AG09319 (cell line): ENCODE measurements at regions not wholly inside any gene's neighbourhood (a gene's known extent, or its start where the extent isn't known, plus 50 kb on each side); places are given as distances from the start of the nearest gene placed in this dataset.
A peak's percentile ranks its signal among the peaks of the same experiment; 100 is the strongest.
"Not testable (repeated sequence)": the region's sequence is repeated elsewhere in the genome, so short reads cannot be mapped to it uniquely, and the experiment has no call there.

ENCODE experiments used
- DNase-seq: peaks from one replicate; pipeline ENCODE4 v3.0.0-alpha.2; 2010; ENCODE audit warnings: low read depth; ENCODE audit errors: extremely low read depth
- TF ChIP-seq, protein P1 (sequence below): IDR thresholded peaks from 2 replicates; pipeline ENCODE4 v1.5.1; 2011; ENCODE audit warnings: low read depth, mild to moderate bottlenecking, inconsistent platforms, low read length, moderate library complexity

- no peak for DNase-seq
Observed at GRCh38 chr3:139264375-139264774, 79.4 kb upstream of the MRPS22 start.

DNA sequence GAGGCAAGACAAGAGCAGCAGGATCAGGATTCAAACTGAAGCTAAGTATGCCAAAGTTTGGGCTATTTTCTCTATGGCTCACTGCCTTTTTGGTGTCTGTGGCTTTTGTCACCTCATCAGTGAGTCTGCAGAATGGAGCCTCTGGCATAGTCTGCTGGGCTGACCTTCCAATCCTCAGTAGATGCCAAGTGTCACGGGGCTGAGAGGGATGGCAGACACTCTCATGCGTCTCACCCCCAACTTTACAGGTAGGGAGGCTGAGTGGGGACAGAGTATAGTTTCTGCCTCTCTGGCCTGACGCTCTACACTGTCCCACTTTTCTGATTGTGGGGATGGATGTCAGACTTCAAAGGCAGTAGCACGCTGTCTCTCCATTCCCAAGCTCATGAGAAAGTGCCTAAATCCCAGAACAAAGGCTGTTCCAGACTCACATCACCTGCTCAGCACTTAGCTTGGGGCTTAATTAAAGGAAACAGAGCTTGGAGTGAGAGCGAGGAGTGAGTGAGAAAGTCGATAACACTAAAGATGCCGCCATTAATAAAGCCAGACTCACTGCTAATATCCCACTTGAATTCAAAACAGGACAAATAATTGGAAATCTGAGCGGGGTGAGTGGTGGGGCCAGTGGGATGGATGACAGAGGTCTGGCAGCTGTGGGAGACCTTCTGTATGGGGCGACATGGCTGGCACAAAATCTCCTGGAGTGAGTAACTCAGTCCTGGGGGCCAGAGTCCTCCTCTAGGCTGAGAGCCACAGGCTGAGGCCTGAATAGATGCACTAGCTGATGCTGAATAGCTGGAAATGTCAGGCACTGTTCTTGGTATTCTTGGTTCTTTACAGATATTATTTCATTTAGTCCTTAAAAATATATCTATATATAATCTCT, 78.4 kb upstream of the MRPS22 start:
- DNase-seq = no peak
- TF ChIP-seq, protein P1, sequence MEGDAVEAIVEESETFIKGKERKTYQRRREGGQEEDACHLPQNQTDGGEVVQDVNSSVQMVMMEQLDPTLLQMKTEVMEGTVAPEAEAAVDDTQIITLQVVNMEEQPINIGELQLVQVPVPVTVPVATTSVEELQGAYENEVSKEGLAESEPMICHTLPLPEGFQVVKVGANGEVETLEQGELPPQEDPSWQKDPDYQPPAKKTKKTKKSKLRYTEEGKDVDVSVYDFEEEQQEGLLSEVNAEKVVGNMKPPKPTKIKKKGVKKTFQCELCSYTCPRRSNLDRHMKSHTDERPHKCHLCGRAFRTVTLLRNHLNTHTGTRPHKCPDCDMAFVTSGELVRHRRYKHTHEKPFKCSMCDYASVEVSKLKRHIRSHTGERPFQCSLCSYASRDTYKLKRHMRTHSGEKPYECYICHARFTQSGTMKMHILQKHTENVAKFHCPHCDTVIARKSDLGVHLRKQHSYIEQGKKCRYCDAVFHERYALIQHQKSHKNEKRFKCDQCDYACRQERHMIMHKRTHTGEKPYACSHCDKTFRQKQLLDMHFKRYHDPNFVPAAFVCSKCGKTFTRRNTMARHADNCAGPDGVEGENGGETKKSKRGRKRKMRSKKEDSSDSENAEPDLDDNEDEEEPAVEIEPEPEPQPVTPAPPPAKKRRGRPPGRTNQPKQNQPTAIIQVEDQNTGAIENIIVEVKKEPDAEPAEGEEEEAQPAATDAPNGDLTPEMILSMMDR = no peak

More at GRCh38 chr3:139264375-139264774, 79.4 kb upstream of the MRPS22 start:
- TF ChIP-seq, protein P1 = no peak

DNA sequence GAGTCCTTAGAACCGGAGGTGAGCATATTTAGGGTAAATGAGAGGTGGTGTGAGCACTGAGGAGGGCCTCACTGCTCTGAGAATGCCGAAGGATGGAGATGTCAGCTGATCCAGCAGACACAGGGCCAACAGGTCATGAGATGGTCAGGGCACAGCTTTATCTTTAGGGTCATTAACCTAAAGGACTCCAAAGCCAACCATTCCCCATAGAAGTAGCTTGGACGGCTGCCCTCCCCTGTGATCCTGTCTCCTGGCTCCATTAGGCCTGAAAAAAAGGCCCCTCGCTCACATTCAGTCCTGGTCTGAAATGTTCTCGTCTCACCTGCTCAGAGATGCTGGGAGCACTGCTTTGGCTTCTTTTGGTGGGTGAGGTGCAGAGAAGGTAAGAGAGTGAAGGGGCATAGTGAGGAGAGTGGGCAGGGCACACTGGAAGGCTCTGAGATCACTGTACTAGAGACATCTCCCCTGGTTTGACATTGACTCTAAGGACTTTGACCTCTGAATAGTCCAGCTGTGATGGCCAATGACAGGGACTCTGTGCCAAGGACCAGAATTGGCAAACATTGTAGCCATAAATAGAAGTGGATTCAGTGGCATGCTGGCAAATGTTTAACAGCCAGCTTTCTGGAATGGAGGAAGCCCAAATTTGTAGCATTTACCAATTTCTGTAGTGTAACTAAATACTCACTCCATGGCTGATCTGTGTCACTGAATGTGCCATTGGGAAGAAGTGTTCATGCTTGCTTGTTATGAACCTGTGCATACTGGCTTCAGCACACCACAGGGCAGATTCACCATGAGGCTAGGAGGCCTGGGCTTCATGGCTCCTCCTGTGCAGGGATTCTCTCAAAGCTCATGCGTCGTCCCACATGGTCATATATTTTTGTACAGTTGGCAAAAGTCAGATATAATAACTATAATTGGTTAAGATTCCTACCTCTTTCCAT, 76.2 kb upstream of the MRPS22 start:
- TF ChIP-seq, protein P1 = no peak
- no peak for DNase-seq

DNA sequence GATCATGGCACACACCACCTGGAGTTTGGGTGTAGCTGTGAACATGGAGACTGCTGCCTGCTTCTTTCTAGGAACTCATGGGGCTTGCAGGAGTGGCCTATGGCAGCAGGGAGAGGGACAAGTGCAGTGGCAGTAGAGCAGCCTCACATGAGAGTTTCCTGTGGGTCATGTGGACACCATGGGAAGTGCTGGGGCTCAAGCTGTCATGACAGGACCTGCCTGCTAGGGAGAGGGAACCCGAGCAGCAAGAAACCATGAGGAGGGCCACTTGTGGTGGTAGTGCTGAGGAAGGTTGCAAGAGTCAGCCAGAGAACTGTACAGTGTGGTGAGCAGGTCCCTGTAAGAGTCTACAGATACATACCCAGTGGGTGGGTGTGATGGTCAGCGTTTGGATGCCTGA, 73.8 kb upstream of the MRPS22 start:
- DNase-seq = no peak
- TF ChIP-seq, protein P1 = no peak

- not testable (repeated sequence) for DNase-seq
Observed at GRCh38 chr3:139270652-139271051, 73.2 kb upstream of the MRPS22 start.

DNA sequence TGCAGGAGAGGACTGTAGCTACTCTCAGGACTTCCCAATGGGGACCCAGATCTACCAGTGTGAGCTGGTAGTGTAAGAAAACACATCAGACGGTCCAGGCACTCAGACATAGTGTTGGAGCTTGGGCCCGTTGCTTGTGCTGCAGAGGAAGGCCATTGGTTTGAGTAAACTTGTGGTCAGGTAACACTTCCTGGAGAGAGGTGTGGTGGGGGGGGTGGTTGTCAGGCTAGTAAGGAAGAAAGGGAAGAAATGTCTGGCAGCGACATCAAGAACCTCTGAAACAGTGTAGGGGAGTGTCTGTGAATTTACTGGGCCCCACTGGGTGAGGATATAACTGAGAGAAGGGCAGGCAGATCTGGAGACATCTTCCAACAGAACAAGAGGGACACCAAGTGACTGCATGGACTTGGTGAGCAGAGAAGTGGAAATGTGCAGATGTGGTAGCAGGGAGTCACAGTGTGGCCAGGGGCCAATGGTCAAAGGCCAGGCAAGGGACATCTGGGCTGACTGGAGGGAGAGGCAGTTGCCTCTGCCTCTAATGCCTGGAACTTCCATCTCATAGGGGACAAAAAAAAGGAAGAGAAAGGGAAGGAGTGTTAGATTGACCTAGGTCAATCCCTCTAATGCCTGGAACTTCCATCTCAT, 63.7 kb upstream of the MRPS22 start:
- TF ChIP-seq, protein P1 = no peak
- DNase-seq = no peak

DNA sequence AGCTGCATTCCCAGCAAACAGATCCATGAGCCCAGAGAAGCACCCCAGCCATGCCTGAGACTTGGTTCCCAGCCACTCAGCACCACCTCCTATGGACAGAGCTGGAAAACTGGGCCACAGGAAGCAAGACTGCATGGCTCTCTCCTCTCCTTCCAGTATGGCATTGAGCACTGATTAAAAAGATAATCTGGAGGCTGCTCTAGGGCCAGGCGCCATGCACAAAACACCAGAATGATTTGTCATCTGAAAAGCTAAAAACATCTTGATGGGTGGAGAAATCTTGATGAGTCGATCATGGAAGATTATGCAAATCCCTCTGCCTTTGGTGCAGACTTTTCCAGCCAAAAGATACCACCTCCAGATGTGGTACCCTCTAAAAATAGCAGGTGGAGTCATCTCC, 62.7 kb upstream of the MRPS22 start:
- peak; percentile 25 for DNase-seq
- TF ChIP-seq, protein P1 = no peak; the same call in none of the 2 replicates
